HL-60 (cell line): ENCODE measurements at regions not wholly inside any gene's neighbourhood (a gene's known extent, or its start where the extent isn't known, plus 50 kb on each side); places are given as distances from the start of the nearest gene placed in this dataset.

ENCODE experiments used
- DNase-seq, 2 experiments: peaks; one replicate each; pipeline ENCODE4 v3.0.0-alpha.2; 2010 to 2020; ENCODE audit warnings: low read depth in 1 of 2, low spot score in 1 of 2
- H3K27ac ChIP-seq: fragments of 250-450 bp; sonication (Bioruptor Pico); replicated peaks from 2 replicates; pipeline ENCODE4 v1.5.1; 2020; ENCODE audit warnings: mild to moderate bottlenecking, moderate library complexity
- H3K27me3 ChIP-seq: fragments of 250-450 bp; sonication (Bioruptor Pico); 2 replicates; pipeline ENCODE4 v1.5.1; 2021; ENCODE audit warnings: mild to moderate bottlenecking, moderate library complexity; ENCODE audit not compliant: insufficient read depth, poor library complexity, severe bottlenecking
- H3K4me3 ChIP-seq: replicated peaks from 2 replicates; pipeline ENCODE4 v1.5.1; 2011; ENCODE audit warnings: mild to moderate bottlenecking, control low read depth, low read length; ENCODE audit not compliant: insufficient read depth
- GABPA ChIP-seq: IDR thresholded peaks from 2 replicates; pipeline ENCODE4 v1.6.1; 2012; ENCODE audit warnings: low read depth
- POLR2AphosphoS5 ChIP-seq: IDR thresholded peaks from 2 replicates; pipeline ENCODE4 v1.6.1; 2012; ENCODE audit warnings: low read depth
- SPI1 ChIP-seq: IDR thresholded peaks from 2 replicates; pipeline ENCODE4 v1.6.1; 2012; ENCODE audit warnings: low read depth, mild to moderate bottlenecking, borderline replicate concordance
- TF ChIP-seq, protein P1 (sequence below): IDR thresholded peaks from 2 replicates; pipeline ENCODE4 v1.6.1; 2012; ENCODE audit warnings: low read depth; ENCODE audit not compliant: insufficient replicate concordance
- TF ChIP-seq, protein P2 (sequence below): IDR thresholded peaks from one replicate; pipeline ENCODE4 v1.5.1; 2011; ENCODE audit warnings: low read length, control low read depth, inconsistent platforms; ENCODE audit not compliant: insufficient read depth

DNA sequence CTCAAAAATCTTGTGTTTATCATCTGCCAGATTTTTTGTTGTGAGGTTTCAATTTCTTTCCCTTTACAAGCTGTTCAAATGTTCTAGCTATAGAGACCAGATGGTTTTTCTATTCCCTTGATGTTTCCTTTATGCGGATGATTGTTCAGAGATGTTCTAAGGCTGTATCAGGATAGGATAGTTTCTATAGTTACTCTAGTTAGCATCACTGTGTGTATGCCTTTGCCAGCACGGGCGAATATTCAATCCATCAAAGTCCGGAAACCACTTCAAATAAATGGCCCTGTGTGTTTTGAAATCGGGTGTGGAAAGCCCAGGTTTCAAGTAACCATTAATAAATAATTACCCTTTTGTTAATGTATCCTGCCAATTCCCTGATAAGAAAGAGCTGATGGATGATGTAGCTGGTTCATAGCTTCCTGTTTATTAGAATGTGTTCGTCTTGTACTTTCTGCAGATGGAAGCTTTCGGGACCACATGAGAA, 149.8 kb upstream of the PRKCQ start:
- no peak overlapping the region for H3K27ac ChIP-seq
- H3K27me3 ChIP-seq: no peaks in the 10 kb centered on the region
- H3K4me3 ChIP-seq: no peak overlapping the region
- no peak for DNase-seq
- TF ChIP-seq, protein P1, sequence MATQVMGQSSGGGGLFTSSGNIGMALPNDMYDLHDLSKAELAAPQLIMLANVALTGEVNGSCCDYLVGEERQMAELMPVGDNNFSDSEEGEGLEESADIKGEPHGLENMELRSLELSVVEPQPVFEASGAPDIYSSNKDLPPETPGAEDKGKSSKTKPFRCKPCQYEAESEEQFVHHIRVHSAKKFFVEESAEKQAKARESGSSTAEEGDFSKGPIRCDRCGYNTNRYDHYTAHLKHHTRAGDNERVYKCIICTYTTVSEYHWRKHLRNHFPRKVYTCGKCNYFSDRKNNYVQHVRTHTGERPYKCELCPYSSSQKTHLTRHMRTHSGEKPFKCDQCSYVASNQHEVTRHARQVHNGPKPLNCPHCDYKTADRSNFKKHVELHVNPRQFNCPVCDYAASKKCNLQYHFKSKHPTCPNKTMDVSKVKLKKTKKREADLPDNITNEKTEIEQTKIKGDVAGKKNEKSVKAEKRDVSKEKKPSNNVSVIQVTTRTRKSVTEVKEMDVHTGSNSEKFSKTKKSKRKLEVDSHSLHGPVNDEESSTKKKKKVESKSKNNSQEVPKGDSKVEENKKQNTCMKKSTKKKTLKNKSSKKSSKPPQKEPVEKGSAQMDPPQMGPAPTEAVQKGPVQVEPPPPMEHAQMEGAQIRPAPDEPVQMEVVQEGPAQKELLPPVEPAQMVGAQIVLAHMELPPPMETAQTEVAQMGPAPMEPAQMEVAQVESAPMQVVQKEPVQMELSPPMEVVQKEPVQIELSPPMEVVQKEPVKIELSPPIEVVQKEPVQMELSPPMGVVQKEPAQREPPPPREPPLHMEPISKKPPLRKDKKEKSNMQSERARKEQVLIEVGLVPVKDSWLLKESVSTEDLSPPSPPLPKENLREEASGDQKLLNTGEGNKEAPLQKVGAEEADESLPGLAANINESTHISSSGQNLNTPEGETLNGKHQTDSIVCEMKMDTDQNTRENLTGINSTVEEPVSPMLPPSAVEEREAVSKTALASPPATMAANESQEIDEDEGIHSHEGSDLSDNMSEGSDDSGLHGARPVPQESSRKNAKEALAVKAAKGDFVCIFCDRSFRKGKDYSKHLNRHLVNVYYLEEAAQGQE: no peak
- TF ChIP-seq POLR2AphosphoS5 (no peak), SPI1 (no peak), GABPA (no peak)
- TF ChIP-seq, protein P2, sequence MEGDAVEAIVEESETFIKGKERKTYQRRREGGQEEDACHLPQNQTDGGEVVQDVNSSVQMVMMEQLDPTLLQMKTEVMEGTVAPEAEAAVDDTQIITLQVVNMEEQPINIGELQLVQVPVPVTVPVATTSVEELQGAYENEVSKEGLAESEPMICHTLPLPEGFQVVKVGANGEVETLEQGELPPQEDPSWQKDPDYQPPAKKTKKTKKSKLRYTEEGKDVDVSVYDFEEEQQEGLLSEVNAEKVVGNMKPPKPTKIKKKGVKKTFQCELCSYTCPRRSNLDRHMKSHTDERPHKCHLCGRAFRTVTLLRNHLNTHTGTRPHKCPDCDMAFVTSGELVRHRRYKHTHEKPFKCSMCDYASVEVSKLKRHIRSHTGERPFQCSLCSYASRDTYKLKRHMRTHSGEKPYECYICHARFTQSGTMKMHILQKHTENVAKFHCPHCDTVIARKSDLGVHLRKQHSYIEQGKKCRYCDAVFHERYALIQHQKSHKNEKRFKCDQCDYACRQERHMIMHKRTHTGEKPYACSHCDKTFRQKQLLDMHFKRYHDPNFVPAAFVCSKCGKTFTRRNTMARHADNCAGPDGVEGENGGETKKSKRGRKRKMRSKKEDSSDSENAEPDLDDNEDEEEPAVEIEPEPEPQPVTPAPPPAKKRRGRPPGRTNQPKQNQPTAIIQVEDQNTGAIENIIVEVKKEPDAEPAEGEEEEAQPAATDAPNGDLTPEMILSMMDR: no peak

DNA sequence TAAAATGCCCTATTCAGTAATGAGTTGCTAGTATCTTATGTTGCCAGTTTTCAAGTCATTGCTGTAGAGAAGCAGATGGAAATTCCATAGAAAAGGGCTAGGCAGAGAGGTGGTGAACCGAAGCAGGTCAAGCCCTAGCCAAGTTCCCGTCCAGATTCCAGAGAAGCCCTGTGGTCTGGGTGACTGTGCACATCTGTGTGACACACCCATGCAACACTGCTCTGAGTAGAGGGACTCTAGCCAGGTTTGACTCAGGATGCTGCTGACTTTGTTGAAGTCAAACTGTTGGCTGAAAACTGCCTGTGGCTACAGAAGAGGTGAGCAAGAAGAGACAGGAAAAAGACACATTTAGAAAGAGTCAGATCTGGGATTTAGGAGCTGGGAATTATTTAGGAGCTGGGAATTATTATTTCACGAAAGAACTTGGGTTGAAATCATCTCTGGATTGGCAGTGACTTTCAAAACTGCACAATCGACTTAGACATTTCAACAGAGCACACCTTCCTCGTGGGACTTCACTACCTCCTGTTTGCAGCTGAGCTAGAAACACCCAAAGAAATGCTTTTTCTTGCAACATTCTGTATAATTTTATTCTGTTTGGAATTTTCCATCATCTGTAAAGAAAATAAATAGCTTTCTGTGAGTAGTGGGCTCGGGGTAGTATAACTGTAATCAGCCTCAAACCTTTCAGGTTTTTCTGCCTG, 149.1 kb upstream of the PRKCQ start:
- Histone ChIP-seq H3K27me3 (no peaks in the 10 kb centered on the region), H3K4me3 (no peak overlapping the region), H3K27ac (no peak overlapping the region)
- TF ChIP-seq, protein P1: no peak
- TF ChIP-seq SPI1 (no peak), POLR2AphosphoS5 (no peak), GABPA (no peak)
- TF ChIP-seq, protein P2: no peak
- no peak for DNase-seq

DNA sequence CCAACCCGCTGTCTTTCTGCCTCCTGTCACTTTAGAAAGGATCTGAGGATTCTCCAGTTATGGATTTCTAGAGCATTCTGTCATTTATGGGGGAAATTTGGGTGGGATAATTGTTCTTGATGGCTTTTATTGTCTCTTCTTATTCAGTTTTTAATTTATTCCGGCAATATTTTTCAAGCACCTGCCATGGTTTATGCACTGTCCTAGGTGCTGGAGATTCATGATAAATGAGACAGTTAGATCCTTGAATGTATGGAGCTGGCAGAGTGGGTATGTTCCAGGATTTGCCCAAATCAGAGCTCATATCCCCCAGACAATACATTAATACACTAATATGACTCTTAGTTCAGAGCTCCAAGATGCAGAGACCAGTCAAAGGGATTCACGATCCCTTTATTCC, 146.8 kb upstream of the PRKCQ start:
- no peak overlapping the region for H3K27ac ChIP-seq
- no peak for DNase-seq
- TF ChIP-seq GABPA: no peak
- TF ChIP-seq, protein P1: no peak
- no peak for TF ChIP-seq SPI1
- no peak for TF ChIP-seq POLR2AphosphoS5
- TF ChIP-seq, protein P2: no peak
- H3K4me3 ChIP-seq: no peak overlapping the region
- no peaks in the 10 kb centered on the region for H3K27me3 ChIP-seq
